ENCODE measurements at regions not wholly inside any gene's neighbourhood (a gene's known extent, or its start where the extent isn't known, plus 50 kb on each side); places are given as distances from the start of the nearest gene placed in this dataset.

DNA sequence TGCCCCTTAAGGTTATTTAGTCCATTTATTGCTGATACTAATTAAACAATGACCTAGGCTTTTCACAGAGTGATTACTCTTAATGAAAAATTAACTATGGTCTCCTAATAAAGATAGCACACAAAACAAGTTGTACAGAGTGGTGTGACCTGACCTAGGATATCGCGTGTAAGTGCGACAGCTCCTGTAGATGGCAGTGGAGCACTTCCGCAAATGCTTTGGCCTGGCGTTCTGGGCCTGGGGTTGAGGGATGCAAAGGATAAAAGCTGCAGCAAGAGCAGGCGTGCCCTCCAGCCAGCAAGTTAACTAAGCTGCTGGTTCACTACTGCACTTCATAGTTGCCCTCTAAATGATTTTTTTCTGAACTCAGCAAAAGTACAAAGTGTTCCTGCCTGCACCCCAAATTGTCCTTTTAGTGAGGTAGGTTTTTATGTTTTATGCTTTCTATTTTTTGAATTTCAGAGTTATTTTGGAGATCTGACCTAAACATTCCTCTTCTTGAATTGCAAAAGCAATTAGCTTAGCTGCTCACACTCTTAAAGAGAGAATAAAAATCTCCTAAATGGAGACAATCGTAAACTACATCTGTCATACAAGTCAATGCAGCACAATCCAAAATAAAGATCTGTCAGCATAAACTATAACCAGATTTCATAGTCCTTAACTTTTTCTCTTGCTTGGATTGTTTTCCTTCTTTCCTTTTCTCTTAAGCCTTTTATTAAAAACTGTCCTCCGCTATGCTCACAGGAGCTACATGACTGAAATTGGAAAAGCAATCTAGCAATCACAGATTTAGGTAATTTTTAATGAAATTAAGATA lies 379.6 kb downstream of the LRIG3 start:
- Histone ChIP-seq H3K4me3 (no peak overlapping the region), H3K36me3 (no peaks in the 10 kb centered on the region), H3K9me3 (no peaks in the 10 kb centered on the region), H3K4me1 (no peaks in the 10 kb centered on the region), H3K27ac (no peak overlapping the region), H3K27me3 (no peaks in the 10 kb centered on the region)
- peak; percentile 75 to 99 (median 99) for ATAC-seq
- whole genome bisulfite sequencing, 2 donors = 27 to 34% methylated on average over 8 of the region's 8 CpGs
- FAIRE-seq = peak; percentile 37
- TF ChIP-seq, protein P1, sequence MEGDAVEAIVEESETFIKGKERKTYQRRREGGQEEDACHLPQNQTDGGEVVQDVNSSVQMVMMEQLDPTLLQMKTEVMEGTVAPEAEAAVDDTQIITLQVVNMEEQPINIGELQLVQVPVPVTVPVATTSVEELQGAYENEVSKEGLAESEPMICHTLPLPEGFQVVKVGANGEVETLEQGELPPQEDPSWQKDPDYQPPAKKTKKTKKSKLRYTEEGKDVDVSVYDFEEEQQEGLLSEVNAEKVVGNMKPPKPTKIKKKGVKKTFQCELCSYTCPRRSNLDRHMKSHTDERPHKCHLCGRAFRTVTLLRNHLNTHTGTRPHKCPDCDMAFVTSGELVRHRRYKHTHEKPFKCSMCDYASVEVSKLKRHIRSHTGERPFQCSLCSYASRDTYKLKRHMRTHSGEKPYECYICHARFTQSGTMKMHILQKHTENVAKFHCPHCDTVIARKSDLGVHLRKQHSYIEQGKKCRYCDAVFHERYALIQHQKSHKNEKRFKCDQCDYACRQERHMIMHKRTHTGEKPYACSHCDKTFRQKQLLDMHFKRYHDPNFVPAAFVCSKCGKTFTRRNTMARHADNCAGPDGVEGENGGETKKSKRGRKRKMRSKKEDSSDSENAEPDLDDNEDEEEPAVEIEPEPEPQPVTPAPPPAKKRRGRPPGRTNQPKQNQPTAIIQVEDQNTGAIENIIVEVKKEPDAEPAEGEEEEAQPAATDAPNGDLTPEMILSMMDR (IDR thresholded peaks at IDR 0.05) = peak; percentile 19 to 75 (median 54)
- intact Hi-C loops (cut with DNase I) = no loop called here
- DNase-seq = peak; percentile 36 to 76 (median 60)

DNA sequence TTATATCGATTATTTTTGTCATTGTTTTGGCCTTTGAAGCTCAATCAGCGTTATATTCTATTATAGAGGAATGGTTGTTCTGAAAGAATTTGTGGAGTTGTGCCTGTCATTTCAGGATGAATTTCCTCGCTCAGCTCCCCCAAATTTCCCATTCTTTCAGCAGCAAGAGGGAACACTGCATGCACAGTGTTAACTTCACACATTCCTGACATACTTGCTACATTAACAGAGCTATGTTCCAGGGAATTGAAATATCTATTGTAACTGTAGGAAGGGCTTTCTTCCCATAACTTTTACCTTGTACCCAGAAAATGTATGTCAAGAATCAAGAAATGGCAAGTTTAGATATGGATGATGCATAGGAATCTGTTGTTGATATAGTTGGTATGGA lies 379.0 kb downstream of the LRIG3 start:
- H3K27me3 ChIP-seq = no peaks in the 10 kb centered on the region
- no peak for FAIRE-seq

DNA sequence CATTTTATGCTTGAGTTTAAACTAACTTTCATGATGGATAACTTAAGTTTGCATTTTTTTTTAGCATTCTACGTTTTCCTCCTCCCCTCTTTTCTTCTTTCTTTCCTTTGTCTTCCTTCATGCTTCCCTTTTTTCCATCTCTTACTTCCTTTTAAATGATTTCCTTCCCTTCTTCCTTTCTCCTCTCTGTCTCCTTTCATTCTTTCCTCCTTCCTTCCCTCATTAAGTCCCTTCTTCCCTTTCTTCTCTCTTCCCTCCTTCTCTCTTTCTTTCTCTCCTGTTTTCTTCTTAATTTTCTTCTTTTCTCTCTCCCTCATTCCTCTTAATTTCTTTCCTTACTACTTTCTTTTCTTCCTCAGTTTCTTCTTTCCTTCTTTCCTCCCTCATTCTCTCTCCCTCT lies 376.0 kb downstream of the LRIG3 start:
- FAIRE-seq (no peak), ATAC-seq (no peak), DNase-seq (no peak)
- intact Hi-C loops (cut with DNase I) = no loop called here
- TF ChIP-seq, protein P1 (IDR thresholded peaks at IDR 0.05) = no peak
- no peaks in the 10 kb centered on the region for H3K27me3 ChIP-seq
- H3K27ac ChIP-seq = no peak overlapping the region
- 64 to 80% methylated on average over 1 of the region's 1 CpG for WGBS, 2 donors
- no peaks in the 10 kb centered on the region for H3K9me3 ChIP-seq
- peaks cover 0 to 8% (median 0%) of the 10 kb centered on the region in 3 donors for H3K4me1 ChIP-seq
- H3K4me3 ChIP-seq = no peak overlapping the region
- no peaks in the 10 kb centered on the region for H3K36me3 ChIP-seq

More for the DNA sequence above, 379.0 kb downstream of the LRIG3 start:
- H3K36me3 ChIP-seq = no peaks in the 10 kb centered on the region
- no peak overlapping the region for H3K27ac ChIP-seq
- no peaks in the 10 kb centered on the region for H3K9me3 ChIP-seq
- WGBS, 2 donors = 58 to 70% methylated on average over 3 of the region's 3 CpGs
- no peak for ATAC-seq
- no peak for DNase-seq
- intact Hi-C loops (cut with DNase I) = no loop called here
- no peaks in the 10 kb centered on the region for H3K4me1 ChIP-seq
- TF ChIP-seq, protein P1 (IDR thresholded peaks at IDR 0.05) = no peak
- no peak overlapping the region for H3K4me3 ChIP-seq

DNA sequence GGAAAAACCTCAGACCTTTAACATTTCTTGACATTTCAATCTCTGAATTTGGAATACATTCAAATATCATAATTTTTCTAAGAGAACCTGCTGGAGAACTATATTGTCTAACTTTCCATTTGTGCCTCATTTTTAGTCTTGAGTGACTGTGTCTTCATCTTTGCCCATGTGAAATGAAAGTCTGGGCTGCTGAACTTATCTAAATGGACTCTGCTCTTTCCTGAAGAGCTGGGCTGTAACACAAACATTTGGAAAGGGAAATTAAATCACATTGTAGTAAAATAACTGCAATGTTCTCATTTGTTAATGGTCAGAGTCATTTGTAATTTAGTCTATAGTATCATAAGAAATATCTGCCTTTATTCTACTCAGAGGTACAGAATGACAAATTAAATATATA lies 373.1 kb downstream of the LRIG3 start:
- FAIRE-seq = peak; percentile 13
- no peak overlapping the region for H3K27ac ChIP-seq
- DNase-seq = no peak

More for the DNA sequence above, 373.1 kb downstream of the LRIG3 start:
- TF ChIP-seq, protein P1 (IDR thresholded peaks at IDR 0.05) = no peak
- Histone ChIP-seq H3K4me1 (peaks cover 0 to 8% (median 0%) of the 10 kb centered on the region in 3 donors), H3K4me3 (no peak overlapping the region), H3K27me3 (no peaks in the 10 kb centered on the region), H3K9me3 (no peaks in the 10 kb centered on the region), H3K36me3 (no peaks in the 10 kb centered on the region)
- peak in 3 of 4 donors; percentile 41 to 54 (median 44) for ATAC-seq
- intact Hi-C loops (cut with DNase I) = no loop called here
